HG03378 (cell line): ENCODE measurements at regions not wholly inside any gene's neighbourhood (a gene's known extent, or its start where the extent isn't known, plus 50 kb on each side); places are given as distances from the start of the nearest gene placed in this dataset.
"Not testable (repeated sequence)": the region's sequence is repeated elsewhere in the genome, so short reads cannot be mapped to it uniquely, and the experiment has no call there.

Source experiments
- ATAC-seq: cut with Tn5 transposase; IDR thresholded peaks from one replicate; pipeline ENCODE4 v1.9.1; 2021; ENCODE audit warnings: mild to moderate bottlenecking, moderate library complexity; ENCODE audit not compliant: unreplicated experiment

DNA sequence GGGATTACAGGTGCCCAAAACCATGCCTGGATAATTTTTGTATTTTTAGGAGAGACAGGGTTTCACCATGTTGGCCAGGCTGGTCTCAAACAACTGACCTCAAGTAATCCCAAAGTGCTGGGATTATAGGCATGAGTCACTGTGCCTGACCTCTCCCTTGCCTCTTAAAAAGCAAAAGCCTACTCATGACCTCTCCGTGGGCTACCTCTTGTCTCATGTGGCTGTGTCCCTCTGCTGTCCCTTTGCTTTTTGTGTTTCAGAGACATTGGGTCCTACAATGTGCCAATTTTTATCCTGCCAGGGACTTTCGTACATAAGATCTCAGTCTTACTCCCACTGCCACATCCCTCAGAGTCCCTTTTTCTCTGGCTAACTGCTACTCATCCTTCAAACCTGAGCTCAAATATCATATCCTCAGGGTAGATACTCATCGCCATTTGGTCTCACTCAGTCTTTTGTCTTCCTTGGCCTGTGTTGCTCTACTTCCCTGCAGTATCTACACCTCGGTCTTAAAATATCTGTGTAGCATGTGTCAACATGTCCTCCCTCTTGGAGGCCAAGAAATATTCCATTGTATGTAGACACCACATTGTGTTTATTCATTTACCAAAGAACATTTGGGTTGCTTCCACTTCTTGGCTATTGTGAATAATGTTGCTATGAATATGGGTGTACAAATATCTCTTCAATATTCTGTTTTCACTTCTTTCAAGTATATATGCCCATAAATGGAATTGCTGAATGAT, 465.0 kb upstream of the KLF6 start:
- no peak for ATAC-seq

DNA sequence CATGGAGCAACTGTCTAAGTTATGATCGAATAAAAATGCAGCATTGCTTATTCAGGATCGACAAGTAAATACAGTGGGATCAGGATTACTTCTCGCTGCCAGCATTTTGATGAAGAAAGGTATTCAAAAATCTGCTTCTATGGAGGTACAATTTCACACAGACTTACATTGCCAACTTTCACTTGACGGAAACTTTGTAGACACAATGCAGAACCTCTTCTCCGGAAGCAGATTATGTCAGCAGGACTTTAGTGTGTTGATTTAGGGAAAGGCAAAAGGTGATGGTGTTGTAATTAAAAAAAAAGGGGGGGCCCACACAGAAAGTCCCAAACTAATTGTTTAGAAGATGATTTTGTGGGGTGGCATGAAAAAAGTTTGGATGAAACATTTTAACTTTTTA, 462.4 kb upstream of the KLF6 start:
- ATAC-seq = no peak

DNA sequence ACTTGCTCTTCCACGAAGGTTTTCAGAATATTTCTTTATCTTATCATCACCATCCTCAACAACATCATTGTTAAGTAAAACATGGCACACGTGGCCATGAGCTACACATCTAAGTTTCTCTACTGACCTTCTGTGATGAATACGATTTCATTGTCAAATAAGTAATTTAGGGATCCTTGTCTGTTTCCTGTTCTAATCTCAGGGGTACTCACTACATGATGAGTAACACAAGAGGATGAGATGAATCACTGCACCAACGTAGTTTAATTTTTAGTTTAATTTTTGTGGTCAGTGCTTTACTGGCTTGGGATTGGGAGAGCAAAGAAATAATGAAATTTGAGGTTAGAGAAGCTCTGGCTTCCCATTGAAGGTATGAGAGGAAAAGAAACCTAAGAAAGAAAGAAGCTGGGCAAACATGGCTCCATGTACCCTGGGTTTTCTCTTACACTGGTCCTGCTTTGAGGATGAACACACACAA, 461.9 kb upstream of the KLF6 start:
- ATAC-seq = no peak

GRCh38 chr10:4243651-4244050, 458.6 kb upstream of the KLF6 start:
- ATAC-seq = no peak

DNA sequence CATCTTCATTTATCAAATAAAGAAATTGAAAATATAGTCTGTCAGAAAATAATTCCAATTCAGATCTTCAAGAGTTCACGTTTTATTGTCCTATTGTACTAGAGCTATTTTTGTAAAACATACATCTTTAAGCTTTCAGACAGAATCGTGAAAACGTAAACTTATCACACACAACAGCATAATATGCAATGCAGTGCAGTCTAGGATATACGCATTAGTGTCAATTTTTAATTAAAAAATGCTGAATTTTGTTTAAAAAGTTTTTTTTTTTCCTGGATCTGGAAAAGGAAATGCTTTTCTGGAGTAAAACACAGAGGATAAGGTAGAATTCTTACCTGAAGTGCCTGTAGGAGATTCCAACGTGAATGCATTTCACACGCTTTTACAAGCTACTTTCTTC, 458.2 kb upstream of the KLF6 start:
- no peak for ATAC-seq

DNA sequence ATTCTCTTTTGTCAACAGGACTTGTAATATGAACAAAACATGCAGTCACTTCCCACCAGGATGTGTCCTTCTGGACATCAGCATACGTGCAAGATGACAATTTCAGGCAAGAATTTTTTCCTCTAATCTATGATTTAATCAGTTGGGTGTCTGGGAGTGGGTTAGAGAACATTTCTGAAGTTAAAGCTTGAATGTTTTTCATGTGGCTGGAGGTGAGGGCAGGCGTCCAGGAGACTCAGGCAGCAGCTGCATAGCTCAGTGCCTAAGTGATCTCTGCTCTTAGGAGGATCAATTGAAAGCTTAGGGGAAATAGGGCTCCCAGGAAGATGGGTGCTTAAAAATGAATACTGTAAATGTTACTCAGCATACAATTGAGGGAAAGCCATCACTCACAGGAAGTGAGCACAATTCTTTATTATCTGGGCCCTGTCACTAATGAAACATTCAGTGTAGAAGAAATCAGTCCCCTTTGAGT, 457.6 kb upstream of the KLF6 start:
- ATAC-seq = no peak

- no peak for ATAC-seq
Measured at GRCh38 chr10:4241724-4242345, 456.8 kb upstream of the KLF6 start.

GRCh38 chr10:4240608-4241197, 455.7 kb upstream of the KLF6 start:
- ATAC-seq = no peak

DNA sequence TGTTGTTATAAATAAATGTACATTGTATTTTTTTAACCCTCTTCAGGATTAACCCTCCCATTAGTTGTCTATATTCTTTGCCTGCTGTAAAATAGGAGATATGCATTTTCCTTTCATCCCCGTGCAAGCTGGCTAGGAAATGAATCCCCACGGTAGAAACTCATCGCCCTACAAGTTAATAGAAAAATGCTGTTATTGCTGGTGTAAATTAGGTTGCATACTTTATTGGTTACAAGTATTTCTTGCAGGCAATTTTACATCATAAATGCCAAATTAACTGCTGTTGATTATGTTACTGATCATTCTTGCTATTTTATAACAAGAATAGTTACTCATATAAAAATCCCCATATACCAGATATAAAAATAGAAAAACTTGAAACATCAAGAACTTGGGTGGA, 454.2 kb upstream of the KLF6 start:
- no peak for ATAC-seq

DNA sequence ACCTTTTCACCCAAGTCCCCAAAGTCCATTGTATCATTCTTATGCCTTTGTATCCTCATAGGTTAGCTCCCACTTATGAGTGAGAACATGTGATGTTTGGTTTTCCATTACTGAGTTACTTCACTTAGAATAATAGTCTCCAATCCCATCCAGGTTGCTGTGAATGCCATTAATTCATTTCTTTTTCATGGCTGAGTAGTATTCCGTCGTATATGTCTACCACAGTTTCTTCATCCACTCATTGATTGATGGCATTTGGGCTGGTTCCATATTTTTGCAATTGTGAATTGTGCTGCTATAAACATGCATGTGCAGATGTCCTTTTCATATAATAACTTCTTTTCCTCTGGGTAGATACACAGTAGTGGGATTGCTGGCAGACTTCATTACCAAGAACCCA, 451.9 kb upstream of the KLF6 start:
- not testable (repeated sequence) for ATAC-seq

DNA sequence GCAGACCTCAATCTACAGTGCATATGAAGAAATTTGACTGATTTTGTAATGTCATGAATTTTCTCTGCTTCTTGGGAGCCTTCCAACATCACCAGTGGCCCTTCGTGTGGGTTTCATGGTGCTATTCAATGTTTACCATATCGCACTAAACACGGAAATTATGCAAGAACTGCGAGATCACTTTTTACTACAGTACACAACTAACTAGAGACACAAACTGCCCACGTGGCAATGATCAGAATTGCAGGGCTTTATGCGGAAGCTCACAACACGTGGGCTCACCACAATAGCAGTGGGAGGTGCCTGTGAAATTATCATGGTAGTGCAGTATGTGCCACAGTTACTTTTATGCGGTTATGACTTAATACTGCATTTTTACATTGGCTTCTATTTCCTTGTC, 449.7 kb upstream of the KLF6 start:
- ATAC-seq = no peak

DNA sequence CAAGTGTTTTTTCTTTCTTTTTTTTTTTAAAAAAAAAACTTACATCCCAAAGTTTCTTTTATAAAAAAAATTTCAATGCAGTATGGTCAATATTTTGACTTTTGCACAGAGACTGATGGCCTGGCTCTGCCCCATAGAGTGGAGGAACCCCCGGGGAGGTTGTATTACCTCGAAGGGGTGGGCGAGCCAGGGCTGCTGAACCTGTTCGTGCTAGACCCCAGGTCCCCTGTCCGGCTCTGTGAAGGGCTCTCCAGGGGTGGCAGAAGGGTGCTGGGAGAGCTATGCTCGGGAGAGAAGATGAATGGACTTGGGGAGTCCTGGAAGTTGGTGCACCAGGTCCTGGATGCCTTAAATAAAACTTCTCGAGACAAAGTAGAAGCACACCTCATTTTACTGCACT, 446.4 kb upstream of the KLF6 start:
- no peak for ATAC-seq

- no peak for ATAC-seq
Measured at GRCh38 chr10:4230036-4230435, 445.0 kb upstream of the KLF6 start.

DNA sequence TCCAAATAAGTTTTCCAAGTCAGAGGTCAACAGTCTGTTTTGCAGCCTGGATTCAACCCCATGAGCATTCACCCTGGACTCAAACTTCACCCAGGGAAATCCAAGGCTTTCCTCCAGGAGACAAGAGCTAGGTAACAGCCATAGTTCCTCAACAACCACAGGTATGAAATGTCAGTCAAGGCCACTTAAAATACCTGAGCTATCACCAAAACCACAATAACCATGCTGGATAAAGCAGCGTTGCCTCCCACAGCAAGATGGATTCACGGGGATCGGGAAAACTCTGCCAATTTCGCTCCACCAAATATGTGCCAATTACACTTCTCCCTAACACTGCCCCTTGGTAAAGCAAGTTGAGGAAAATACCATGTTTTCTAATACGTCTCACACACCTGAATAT, 444.1 kb upstream of the KLF6 start:
- no peak for ATAC-seq

GRCh38 chr10:4227586-4227985, 442.6 kb upstream of the KLF6 start:
- ATAC-seq = no peak

- ATAC-seq = no peak
Measured at GRCh38 chr10:4226941-4227540, 442.0 kb upstream of the KLF6 start.

GRCh38 chr10:4224178-4224577, 439.2 kb upstream of the KLF6 start:
- no peak for ATAC-seq

DNA sequence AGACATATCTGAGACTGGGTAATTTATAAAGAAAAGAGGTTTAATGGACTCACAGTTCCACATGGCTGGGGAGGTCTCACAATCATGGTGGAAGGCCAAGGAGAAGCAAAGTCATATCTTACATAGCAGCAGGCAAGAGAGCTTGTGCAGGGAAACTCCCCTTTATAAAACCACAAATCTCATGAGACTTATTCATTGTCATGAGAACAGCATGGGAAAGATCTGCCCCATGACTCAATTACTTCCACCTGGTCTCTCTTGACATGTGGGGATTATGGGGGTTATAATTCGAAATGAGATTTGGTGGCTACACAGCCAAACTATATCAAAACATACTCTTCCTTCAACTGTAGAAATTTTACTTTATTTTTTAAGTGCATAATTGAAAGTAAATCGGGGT, 436.3 kb upstream of the KLF6 start:
- not testable (repeated sequence) for ATAC-seq

GRCh38 chr10:4219901-4220300, 434.9 kb upstream of the KLF6 start:
- ATAC-seq = no peak

GRCh38 chr10:4217653-4218052, 432.6 kb upstream of the KLF6 start:
- ATAC-seq = no peak

GRCh38 chr10:4217187-4217586, 432.2 kb upstream of the KLF6 start:
- ATAC-seq = no peak

DNA sequence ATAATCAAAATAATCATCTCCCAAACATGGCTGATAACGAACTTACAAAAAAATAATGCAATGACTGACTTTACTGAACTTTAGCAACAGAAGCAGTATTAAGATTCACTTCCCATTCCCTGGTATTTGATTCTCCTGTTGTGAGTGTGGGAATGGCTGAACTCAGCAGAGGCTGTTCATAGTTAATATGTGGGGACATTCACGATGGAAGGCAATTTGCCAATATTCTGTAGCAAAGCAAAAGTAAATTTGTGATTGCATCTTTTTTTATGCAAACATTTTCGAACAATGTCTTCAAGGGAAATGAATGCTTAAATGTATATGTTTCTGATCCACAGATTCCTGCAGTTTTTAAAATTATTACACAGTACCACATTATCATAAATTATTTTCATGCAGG, 431.7 kb upstream of the KLF6 start:
- no peak for ATAC-seq
